OCI-LY1 (cell line): ENCODE measurements at regions not wholly inside any gene's neighbourhood (a gene's known extent, or its start where the extent isn't known, plus 50 kb on each side); places are given as distances from the start of the nearest gene placed in this dataset.

Experiments used
- H2AFZ ChIP-seq: fragments of 200-600 bp; sonication (generic), shearing (Covaris generic); 2 replicates; pipeline ENCODE4 v1.6.0; 2014; ENCODE audit warnings: antibody characterized with exemption, mild to moderate bottlenecking, low read length
- H3F3A ChIP-seq: fragments of 200-600 bp; sonication (generic), shearing (Covaris generic); 2 replicates; pipeline ENCODE4 v1.6.0; 2014; ENCODE audit warnings: mild to moderate bottlenecking, antibody characterized with exemption, low read length, moderate library complexity; ENCODE audit not compliant: insufficient read depth
- H3K27ac ChIP-seq: fragments of 200-600 bp; sonication (generic); 2 replicates; pipeline ENCODE4 v1.5.1; 2014; ENCODE audit warnings: low read length, mixed run types, mild to moderate bottlenecking, low read depth; ENCODE audit not compliant: poor library complexity, severe bottlenecking
- H3K27me3 ChIP-seq: fragments of 200-600 bp; sonication (generic); 2 replicates; pipeline ENCODE4 v1.6.0; 2014; ENCODE audit warnings: antibody characterized with exemption, mild to moderate bottlenecking, low read length, moderate library complexity; ENCODE audit not compliant: insufficient read depth
- H3K36me3 ChIP-seq: fragments of 200-600 bp; sonication (generic); 2 replicates; pipeline ENCODE4 v1.6.1; 2014; ENCODE audit warnings: mild to moderate bottlenecking, antibody characterized with exemption, low read length, moderate library complexity, mixed read lengths; ENCODE audit not compliant: insufficient read depth
- H3K4me1 ChIP-seq: fragments of 200-600 bp; sonication (generic); 2 replicates; pipeline ENCODE4 v1.5.1; 2014; ENCODE audit warnings: mild to moderate bottlenecking, low read length, moderate library complexity; ENCODE audit not compliant: insufficient read depth, severe bottlenecking
- H3K4me2 ChIP-seq: fragments of 200-600 bp; sonication (generic), shearing (Covaris generic); 2 replicates; pipeline ENCODE4 v1.6.1; 2014; ENCODE audit warnings: low read length
- H3K4me3 ChIP-seq: fragments of 200-600 bp; sonication (generic); 2 replicates; pipeline ENCODE4 v1.5.1; 2014; ENCODE audit warnings: low read length, low read depth, mild to moderate bottlenecking, mixed read lengths; ENCODE audit not compliant: poor library complexity, severe bottlenecking
- H3K79me2 ChIP-seq: fragments of 200-600 bp; shearing (Covaris generic); 2 replicates; pipeline ENCODE4 v1.6.1; 2016; ENCODE audit warnings: mixed run types, low read length, mixed read lengths; ENCODE audit not compliant: insufficient read depth
- H3K9ac ChIP-seq: fragments of 200-600 bp; sonication (generic), shearing (Covaris generic); 2 replicates; pipeline ENCODE4 v1.6.1; 2014; ENCODE audit warnings: mild to moderate bottlenecking, low read length, mixed read lengths
- H3K9me2 ChIP-seq: fragments of 200-600 bp; sonication (generic), shearing (Covaris generic); 2 replicates; pipeline ENCODE4 v1.6.1; 2014; ENCODE audit warnings: low read depth, mild to moderate bottlenecking, low read length, mixed read lengths
- H3K9me3 ChIP-seq: fragments of 200-600 bp; shearing (Covaris generic); 2 replicates; pipeline ENCODE4 v1.6.1; 2014; ENCODE audit warnings: low read length, mixed read lengths
- H4K20me1 ChIP-seq: fragments of 200-600 bp; sonication (generic), shearing (Covaris generic); 2 replicates; pipeline ENCODE4 v1.6.0; 2016; ENCODE audit warnings: mild to moderate bottlenecking, low read length; ENCODE audit not compliant: insufficient read depth
- CTCF ChIP-seq: fragments of 200-600 bp; sonication (generic), shearing (Covaris generic); IDR thresholded peaks from 2 replicates; pipeline ENCODE4 v1.5.1; 2017; ENCODE audit warnings: mild to moderate bottlenecking, antibody characterized with exemption, low read length, moderate library complexity, mixed read lengths
- EZH2 ChIP-seq: fragments of 200-600 bp; sonication (generic), shearing (Covaris generic); IDR thresholded peaks from 2 replicates; pipeline ENCODE4 v1.8.0; 2017; ENCODE audit warnings: borderline replicate concordance, mixed run types, mild to moderate bottlenecking, antibody characterized with exemption, low read length, moderate library complexity, mixed read lengths

DNA sequence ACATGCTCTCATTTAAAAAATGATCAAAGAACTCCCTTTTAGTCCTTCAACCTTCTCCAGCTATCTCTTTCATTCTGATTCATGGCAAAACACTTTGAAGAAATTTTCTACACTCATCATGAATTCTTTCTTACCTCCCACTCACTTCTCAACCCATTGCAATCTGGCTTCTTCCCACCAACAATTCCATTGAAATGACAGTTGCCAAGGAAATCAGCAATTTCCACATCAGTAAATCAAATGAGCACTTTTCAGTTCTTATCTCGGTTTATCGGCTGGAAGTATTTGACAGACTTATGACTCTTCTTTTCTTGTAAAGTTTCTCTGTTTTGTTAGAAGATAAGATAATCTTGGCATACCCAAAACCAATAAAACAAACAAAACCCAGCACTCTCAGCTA is 99.1 kb upstream of the CACNA2D1 start:
- Histone ChIP-seq H3K27ac (no peak overlapping the region), H3K9me2 (no peaks in the 10 kb centered on the region), H3K27me3 (no peaks in the 10 kb centered on the region), H3K4me2 (no peak overlapping the region), H3K9ac (no peak overlapping the region), H4K20me1 (no peaks in the 10 kb centered on the region), H3K4me1 (no peaks in the 10 kb centered on the region), H3K9me3 (no peaks in the 10 kb centered on the region), H3F3A (no peaks in the 10 kb centered on the region), H2AFZ (no peak overlapping the region), H3K4me3 (no peak overlapping the region), H3K36me3 (no peaks in the 10 kb centered on the region), H3K79me2 (no peaks in the 10 kb centered on the region)
- TF ChIP-seq EZH2 (no peak), CTCF (no peak)

DNA sequence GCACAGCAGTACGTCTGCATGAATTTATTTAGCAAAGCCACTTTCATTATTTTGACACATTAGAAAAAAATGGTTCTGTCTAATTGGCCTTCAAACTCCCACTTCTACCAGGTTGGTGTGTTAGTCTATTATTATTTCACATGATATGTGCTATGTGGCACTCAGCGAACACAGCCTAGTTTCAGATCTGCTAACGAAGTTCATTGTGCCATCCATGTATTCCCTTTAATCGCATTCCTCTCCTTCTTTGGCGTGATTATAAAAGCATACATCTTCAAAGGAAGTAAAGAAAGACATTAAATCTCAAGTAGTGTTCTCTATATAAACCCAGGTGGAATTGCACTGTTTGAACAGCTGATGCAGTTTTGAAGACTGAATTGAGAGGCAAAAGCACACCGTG is 96.4 kb upstream of the CACNA2D1 start:
- no peak overlapping the region for H3K4me2 ChIP-seq
- H3K9me3 ChIP-seq, result no peaks in the 10 kb centered on the region
- H3K4me3 ChIP-seq, result no peak overlapping the region
- H3K36me3 ChIP-seq, result no peaks in the 10 kb centered on the region
- H3K27me3 ChIP-seq, result no peaks in the 10 kb centered on the region
- H3K27ac ChIP-seq, result no peak overlapping the region
- H3K4me1 ChIP-seq, result no peaks in the 10 kb centered on the region
- no peaks in the 10 kb centered on the region for H3K79me2 ChIP-seq
- H2AFZ ChIP-seq, result no peak overlapping the region
- H3F3A ChIP-seq, result no peaks in the 10 kb centered on the region
- H3K9ac ChIP-seq, result no peak overlapping the region
- no peaks in the 10 kb centered on the region for H4K20me1 ChIP-seq
- no peaks in the 10 kb centered on the region for H3K9me2 ChIP-seq
- TF ChIP-seq EZH2 (no peak), CTCF (no peak)

DNA sequence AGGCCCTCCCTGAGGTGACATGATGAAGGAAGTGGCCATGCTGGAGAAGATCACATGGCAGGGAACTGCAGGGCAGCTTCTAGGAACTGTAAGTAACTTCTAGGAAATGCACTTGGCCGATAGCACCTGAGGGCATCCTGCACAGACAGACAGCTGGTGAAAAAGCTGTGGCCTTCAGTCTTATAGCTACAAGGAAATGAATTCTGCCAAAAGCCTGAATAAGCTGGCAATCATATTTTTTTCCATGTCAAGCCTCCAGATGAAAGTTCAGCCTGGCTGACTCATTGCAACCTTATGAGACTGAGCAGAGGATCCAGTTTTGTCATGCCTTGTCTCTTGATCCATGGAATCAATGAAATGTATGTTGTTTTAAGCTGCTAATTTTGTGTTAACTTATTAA is 91.1 kb upstream of the CACNA2D1 start:
- Histone ChIP-seq H3K9me3 (no peaks in the 10 kb centered on the region), H3K36me3 (no peaks in the 10 kb centered on the region), H2AFZ (no peak overlapping the region), H3F3A (no peaks in the 10 kb centered on the region), H3K4me3 (no peak overlapping the region), H3K9ac (no peak overlapping the region), H3K4me2 (no peak overlapping the region), H3K9me2 (no peaks in the 10 kb centered on the region), H3K4me1 (no peaks in the 10 kb centered on the region), H3K27ac (no peak overlapping the region), H3K79me2 (no peaks in the 10 kb centered on the region), H4K20me1 (no peaks in the 10 kb centered on the region), H3K27me3 (no peaks in the 10 kb centered on the region)
- TF ChIP-seq EZH2, result no peak
- TF ChIP-seq CTCF, result no peak
